ENCODE measurements at regions not wholly inside any gene's neighbourhood (a gene's known extent, or its start where the extent isn't known, plus 50 kb on each side); places are given as distances from the start of the nearest gene placed in this dataset.

GRCh38 chr2:198253995-198254394, 449.6 kb downstream of the PLCL1 start:
- Histone ChIP-seq H3K9me3 (ENCODE audit: low read length) (no peaks in the 10 kb centered on the region), H3K9ac (ENCODE audit: low read length) (no peak overlapping the region), H3K4me2 (ENCODE audit: low read length) (no peak overlapping the region), H3F3A (ENCODE audit: low read length, unreplicated experiment) (no peaks in the 10 kb centered on the region), H3K4me3 (ENCODE audit: low read length) (no peak overlapping the region), H3K79me2 (ENCODE audit: low read length) (no peaks in the 10 kb centered on the region), H3K9me2 (replicated peaks; ENCODE audit: low read length) (no peaks in the 10 kb centered on the region), H4K20me1 (ENCODE audit: low read length) (no peaks in the 10 kb centered on the region), H3K27ac (ENCODE audit: low read length) (no peak overlapping the region), H2AFZ (ENCODE audit: low read length) (no peak overlapping the region), H3K27me3 (ENCODE audit: low read length) (no peaks in the 10 kb centered on the region), H3K4me1 (ENCODE audit: insufficient read depth, low read length) (no peaks in the 10 kb centered on the region), H3K36me3 (ENCODE audit: low read depth, low read length) (no peaks in the 10 kb centered on the region)
- DNase-seq (no peak), ATAC-seq (no peak)
- BruUV-seq (replicated peaks): no TSS peak
- no peak for TF ChIP-seq EZH2 (IDR thresholded peaks at IDR 0.05; ENCODE audit: low read length, unreplicated experiment)
- TF ChIP-seq CTCF (conservative IDR thresholded peaks at IDR 0.05; ENCODE audit: low read depth, low read length): no peak
- ChIA-PET POLR2A (ENCODE audit: unreplicated experiment) (no interaction called here), CTCF (no interaction called here)
- intact Hi-C loops (cut with micrococcal nuclease): no loop called here

- POLR2A ChIA-PET (ENCODE audit: unreplicated experiment): no interaction called here
- no peaks in the 10 kb centered on the region for H4K20me1 ChIP-seq (ENCODE audit: low read length)
These were observed 448.1 kb downstream of the PLCL1 start for GRCh38 chr2:198252472-198252871.

GRCh38 chr2:198242093-198242492, 437.7 kb downstream of the PLCL1 start:
- CTCF ChIA-PET: no interaction called here
- no peaks in the 10 kb centered on the region for H3K27me3 ChIP-seq (ENCODE audit: low read length)
- H2AFZ ChIP-seq (ENCODE audit: low read length): no peak overlapping the region
- H3K36me3 ChIP-seq (ENCODE audit: low read depth, low read length): no peaks in the 10 kb centered on the region
- TF ChIP-seq EZH2phosphoT487 (IDR thresholded peaks at IDR 0.05; ENCODE audit: borderline replicate concordance, low read length): no peak
- TF ChIP-seq EZH2 (IDR thresholded peaks at IDR 0.05; ENCODE audit: low read length, unreplicated experiment): no peak
- no peak for TF ChIP-seq CTCF (conservative IDR thresholded peaks at IDR 0.05; ENCODE audit: low read depth, low read length)
- H3K9me2 ChIP-seq (replicated peaks; ENCODE audit: low read length): no peaks in the 10 kb centered on the region
- H3K4me3 ChIP-seq (ENCODE audit: low read length): no peak overlapping the region
- H3K79me2 ChIP-seq (ENCODE audit: low read length): no peaks in the 10 kb centered on the region
- intact Hi-C loops (cut with micrococcal nuclease): no loop called here
- ATAC-seq (no peak), DNase-seq (no peak)
- no peaks in the 10 kb centered on the region for H3K9me3 ChIP-seq (ENCODE audit: low read length)
- no peak overlapping the region for H3K27ac ChIP-seq (ENCODE audit: low read length)
- BruUV-seq (replicated peaks): no TSS peak
- H3K4me1 ChIP-seq (ENCODE audit: insufficient read depth, low read length): no peaks in the 10 kb centered on the region
- no peaks in the 10 kb centered on the region for H3F3A ChIP-seq (ENCODE audit: low read length, unreplicated experiment)
- no peaks in the 10 kb centered on the region for H4K20me1 ChIP-seq (ENCODE audit: low read length)
- POLR2A ChIA-PET (ENCODE audit: unreplicated experiment): no interaction called here
- H3K4me2 ChIP-seq (ENCODE audit: low read length): no peak overlapping the region
- no peak overlapping the region for H3K9ac ChIP-seq (ENCODE audit: low read length)

More at GRCh38 chr2:198252472-198252871, 448.1 kb downstream of the PLCL1 start:
- Histone ChIP-seq H3F3A (ENCODE audit: low read length, unreplicated experiment) (no peaks in the 10 kb centered on the region), H3K9me3 (ENCODE audit: low read length) (no peaks in the 10 kb centered on the region), H3K27ac (ENCODE audit: low read length) (no peak overlapping the region), H3K27me3 (ENCODE audit: low read length) (no peaks in the 10 kb centered on the region), H3K4me2 (ENCODE audit: low read length) (no peak overlapping the region), H3K9ac (ENCODE audit: low read length) (no peak overlapping the region), H3K4me1 (ENCODE audit: insufficient read depth, low read length) (no peaks in the 10 kb centered on the region), H3K36me3 (ENCODE audit: low read depth, low read length) (no peaks in the 10 kb centered on the region), H3K4me3 (ENCODE audit: low read length) (no peak overlapping the region), H3K9me2 (replicated peaks; ENCODE audit: low read length) (no peaks in the 10 kb centered on the region), H2AFZ (ENCODE audit: low read length) (no peak overlapping the region), H3K79me2 (ENCODE audit: low read length) (no peaks in the 10 kb centered on the region)
- no peak for DNase-seq
- TF ChIP-seq EZH2phosphoT487 (IDR thresholded peaks at IDR 0.05; ENCODE audit: borderline replicate concordance, low read length) (no peak), CTCF (conservative IDR thresholded peaks at IDR 0.05; ENCODE audit: low read depth, low read length) (no peak), EZH2 (IDR thresholded peaks at IDR 0.05; ENCODE audit: low read length, unreplicated experiment) (no peak)
- CTCF ChIA-PET: no interaction called here
- intact Hi-C loops (cut with micrococcal nuclease): no loop called here
- no TSS peak for BruUV-seq (replicated peaks)
- no peak for ATAC-seq

All from PC-3 (cell line).